ENCODE measurements at regions not wholly inside any gene's neighbourhood (a gene's known extent, or its start where the extent isn't known, plus 50 kb on each side); places are given as distances from the start of the nearest gene placed in this dataset.

GRCh38 chr6:144978208-144978607 lies 693.1 kb downstream of the UTRN start:
- no peak for DNase-seq (ENCODE audit: low spot score)
- intact Hi-C loops (cut with micrococcal nuclease): no loop called here
- Mint-ChIP-seq H3K27ac (no peak overlapping the region), H3K9me3 (no peaks in the 10 kb centered on the region), H3K4me1 (ENCODE audit: low read depth) (no peaks in the 10 kb centered on the region), H3K27me3 (ENCODE audit: insufficient read depth) (peaks cover 16% of the 10 kb centered on the region), H3K36me3 (ENCODE audit: low read depth) (no peaks in the 10 kb centered on the region), H3K4me3 (no peak overlapping the region)

- H3K27ac Mint-ChIP-seq: no peak overlapping the region
- H3K4me3 Mint-ChIP-seq: no peak overlapping the region
- no peaks in the 10 kb centered on the region for H3K36me3 Mint-ChIP-seq (ENCODE audit: low read depth)
Measured at GRCh38 chr6:144986271-144986670, 701.1 kb downstream of the UTRN start.

GRCh38 chr6:144989319-144990107 lies 704.4 kb downstream of the UTRN start:
- H3K9me3 Mint-ChIP-seq: no peaks in the 10 kb centered on the region
- intact Hi-C loops (cut with micrococcal nuclease): no loop called here
- no peak overlapping the region for H3K4me3 Mint-ChIP-seq
- no peaks in the 10 kb centered on the region for H3K36me3 Mint-ChIP-seq (ENCODE audit: low read depth)
- H3K4me1 Mint-ChIP-seq (ENCODE audit: low read depth): no peaks in the 10 kb centered on the region
- peaks cover 23% of the 10 kb centered on the region for H3K27me3 Mint-ChIP-seq (ENCODE audit: insufficient read depth)
- no peak overlapping the region for H3K27ac Mint-ChIP-seq
- DNase-seq (ENCODE audit: low spot score): no peak

More at GRCh38 chr6:144986271-144986670, 701.1 kb downstream of the UTRN start:
- Mint-ChIP-seq H3K27me3 (ENCODE audit: insufficient read depth) (peaks cover 23% of the 10 kb centered on the region), H3K9me3 (no peaks in the 10 kb centered on the region), H3K4me1 (ENCODE audit: low read depth) (no peaks in the 10 kb centered on the region)
- intact Hi-C loops (cut with micrococcal nuclease): no loop called here
- no peak for DNase-seq (ENCODE audit: low spot score)

GRCh38 chr6:144990784-144991183 lies 705.6 kb downstream of the UTRN start:
- H3K4me1 Mint-ChIP-seq (ENCODE audit: low read depth): no peaks in the 10 kb centered on the region
- no peaks in the 10 kb centered on the region for H3K9me3 Mint-ChIP-seq
- intact Hi-C loops (cut with micrococcal nuclease): no loop called here
- H3K4me3 Mint-ChIP-seq: no peak overlapping the region
- DNase-seq (ENCODE audit: low spot score): no peak
- H3K36me3 Mint-ChIP-seq (ENCODE audit: low read depth): no peaks in the 10 kb centered on the region
- H3K27me3 Mint-ChIP-seq (ENCODE audit: insufficient read depth): peaks cover 19% of the 10 kb centered on the region
- no peak overlapping the region for H3K27ac Mint-ChIP-seq

- intact Hi-C loops (cut with micrococcal nuclease): no loop called here
- Mint-ChIP-seq H3K27ac (no peak overlapping the region), H3K4me1 (ENCODE audit: low read depth) (no peaks in the 10 kb centered on the region), H3K36me3 (ENCODE audit: low read depth) (no peaks in the 10 kb centered on the region), H3K9me3 (no peaks in the 10 kb centered on the region), H3K27me3 (ENCODE audit: insufficient read depth) (peaks cover 13% of the 10 kb centered on the region), H3K4me3 (no peak overlapping the region)
- DNase-seq (ENCODE audit: low spot score): no peak
Measured at GRCh38 chr6:144993870-144994269, 708.7 kb downstream of the UTRN start.

- H3K4me1 Mint-ChIP-seq (ENCODE audit: low read depth): no peaks in the 10 kb centered on the region
- intact Hi-C loops (cut with micrococcal nuclease): no loop called here
- no peak overlapping the region for H3K4me3 Mint-ChIP-seq
- no peaks in the 10 kb centered on the region for H3K36me3 Mint-ChIP-seq (ENCODE audit: low read depth)
- no peaks in the 10 kb centered on the region for H3K9me3 Mint-ChIP-seq
- no peak overlapping the region for H3K27ac Mint-ChIP-seq
- DNase-seq (ENCODE audit: low spot score): no peak
- H3K27me3 Mint-ChIP-seq (ENCODE audit: insufficient read depth): peaks cover 2% of the 10 kb centered on the region
Measured at GRCh38 chr6:144997996-144998395, 712.9 kb downstream of the UTRN start.

GRCh38 chr6:144999127-144999526 lies 714.0 kb downstream of the UTRN start:
- H3K9me3 Mint-ChIP-seq: no peaks in the 10 kb centered on the region
- DNase-seq (ENCODE audit: low spot score): no peak
- intact Hi-C loops (cut with micrococcal nuclease): no loop called here
- H3K36me3 Mint-ChIP-seq (ENCODE audit: low read depth): no peaks in the 10 kb centered on the region
- H3K4me1 Mint-ChIP-seq (ENCODE audit: low read depth): no peaks in the 10 kb centered on the region
- no peaks in the 10 kb centered on the region for H3K27me3 Mint-ChIP-seq (ENCODE audit: insufficient read depth)
- H3K27ac Mint-ChIP-seq: no peak overlapping the region
- H3K4me3 Mint-ChIP-seq: no peak overlapping the region

GRCh38 chr6:145003145-145003544 lies 718.0 kb downstream of the UTRN start:
- Mint-ChIP-seq H3K4me3 (no peak overlapping the region), H3K4me1 (ENCODE audit: low read depth) (no peaks in the 10 kb centered on the region), H3K36me3 (ENCODE audit: low read depth) (no peaks in the 10 kb centered on the region), H3K9me3 (no peaks in the 10 kb centered on the region), H3K27me3 (ENCODE audit: insufficient read depth) (peaks cover 10% of the 10 kb centered on the region), H3K27ac (no peak overlapping the region)
- DNase-seq (ENCODE audit: low spot score): no peak
- intact Hi-C loops (cut with micrococcal nuclease): no loop called here

- H3K9me3 Mint-ChIP-seq: no peaks in the 10 kb centered on the region
- peaks cover 13% of the 10 kb centered on the region for H3K27me3 Mint-ChIP-seq (ENCODE audit: insufficient read depth)
- no peak overlapping the region for H3K4me3 Mint-ChIP-seq
- no peak overlapping the region for H3K27ac Mint-ChIP-seq
- intact Hi-C loops (cut with micrococcal nuclease): no loop called here
- H3K4me1 Mint-ChIP-seq (ENCODE audit: low read depth): no peaks in the 10 kb centered on the region
- no peak for DNase-seq (ENCODE audit: low spot score)
- no peaks in the 10 kb centered on the region for H3K36me3 Mint-ChIP-seq (ENCODE audit: low read depth)
Measured at GRCh38 chr6:145006914-145007313, 721.8 kb downstream of the UTRN start.

GRCh38 chr6:145008715-145009114 lies 723.6 kb downstream of the UTRN start:
- Mint-ChIP-seq H3K4me3 (no peak overlapping the region), H3K27ac (no peak overlapping the region), H3K27me3 (ENCODE audit: insufficient read depth) (peaks cover 13% of the 10 kb centered on the region), H3K9me3 (no peaks in the 10 kb centered on the region), H3K4me1 (ENCODE audit: low read depth) (no peaks in the 10 kb centered on the region), H3K36me3 (ENCODE audit: low read depth) (no peaks in the 10 kb centered on the region)
- DNase-seq (ENCODE audit: low spot score): no peak
- intact Hi-C loops (cut with micrococcal nuclease): no loop called here

GRCh38 chr6:145009711-145010110 lies 724.6 kb downstream of the UTRN start:
- intact Hi-C loops (cut with micrococcal nuclease): no loop called here
- Mint-ChIP-seq H3K27ac (no peak overlapping the region), H3K27me3 (ENCODE audit: insufficient read depth) (peaks cover 13% of the 10 kb centered on the region), H3K9me3 (no peaks in the 10 kb centered on the region), H3K4me3 (no peak overlapping the region), H3K4me1 (ENCODE audit: low read depth) (no peaks in the 10 kb centered on the region), H3K36me3 (ENCODE audit: low read depth) (no peaks in the 10 kb centered on the region)
- no peak for DNase-seq (ENCODE audit: low spot score)

GRCh38 chr6:145012039-145012662 lies 723.2 kb downstream of the EPM2A start:
- Mint-ChIP-seq H3K36me3 (ENCODE audit: low read depth) (no peaks in the 10 kb centered on the region), H3K4me3 (no peak overlapping the region), H3K4me1 (ENCODE audit: low read depth) (peaks cover 14% of the 10 kb centered on the region), H3K27ac (no peak overlapping the region), H3K27me3 (ENCODE audit: insufficient read depth) (peaks cover 7% of the 10 kb centered on the region), H3K9me3 (no peaks in the 10 kb centered on the region)
- intact Hi-C loops (cut with micrococcal nuclease): no loop called here
- no peak for DNase-seq (ENCODE audit: low spot score)

GRCh38 chr6:145015739-145016558 lies 719.4 kb downstream of the EPM2A start:
- Mint-ChIP-seq H3K4me3 (peak overlapping the region; percentile 16), H3K9me3 (no peaks in the 10 kb centered on the region), H3K36me3 (ENCODE audit: low read depth) (peaks cover 2% of the 10 kb centered on the region), H3K27ac (peak overlapping the region; percentile 45), H3K4me1 (ENCODE audit: low read depth) (peaks cover 27% of the 10 kb centered on the region), H3K27me3 (ENCODE audit: insufficient read depth) (peaks cover 2% of the 10 kb centered on the region)
- intact Hi-C loops (cut with micrococcal nuclease): loop anchor here (1.0 to 5.0 kb wide), 5 partner anchors 12 to 796 kb away; partner anchors contain the start of gene FBXO30
- DNase-seq (ENCODE audit: low spot score): peak; percentile 6

All from activated T-helper 1 cell treated with anti-CD3 and anti-CD28 coated beads, Interleukin-12 subunit alpha, Interleukin-12 subunit beta, Interleukin-2, Interleukin-4 antibody, amounts not matched to agents 30 ng/mL and 10 ng/mL and 1 ng/mL, durations not matched to agents 14 hours and 24 hours and 36 hours (primary cell).